Breast epithelium (tissue), 4 donors: ENCODE measurements at regions not wholly inside any gene's neighbourhood (a gene's known extent, or its start where the extent isn't known, plus 50 kb on each side); places are given as distances from the start of the nearest gene placed in this dataset.
A peak's percentile ranks its signal among the peaks of the same experiment; 100 is the strongest.

ENCODE experiments used
- DNase-seq, 2 donors: peaks; one replicate each; pipeline ENCODE4 v3.0.0-alpha.2; 2019; ENCODE audit warnings: low spot score in 2 of 2
- H3K27ac ChIP-seq, 2 donors: fragments of 200-600 bp; sonication (generic) in 1 of 2; one replicate each; pipeline ENCODE4 v1.5.1; 2016 to 2019; ENCODE audit warnings: mild to moderate bottlenecking in 1 of 2
- H3K27me3 ChIP-seq, 2 donors: fragments of 200-600 bp; sonication (generic) in 1 of 2; one replicate each; pipeline versions ENCODE4 v1.5.1 to v1.6.0; 2017 to 2019; ENCODE audit warnings: control low read depth in 1 of 2, mild to moderate bottlenecking in 1 of 2
- H3K36me3 ChIP-seq: fragments of 200-600 bp; one replicate; pipeline ENCODE4 v1.5.1; 2019
- H3K4me1 ChIP-seq, 2 donors: fragments of 200-600 bp; sonication (generic); one replicate each; pipeline ENCODE4 v1.5.1; 2016 to 2019; ENCODE audit warnings: control low read depth in 1 of 2
- H3K4me3 ChIP-seq, 3 donors: fragments of 200-600 bp; sonication (generic); 1 replicate in 2 of 3; 2 replicates in 1 of 3; pipeline ENCODE4 v1.5.1; 2016 to 2019; ENCODE audit warnings: mild to moderate bottlenecking in 3 of 3, moderate library complexity in 2 of 3
- H3K9me3 ChIP-seq, 2 donors: fragments of 200-600 bp; sonication (generic) in 1 of 2; one replicate each; pipeline ENCODE4 v1.5.1; 2016 to 2019; ENCODE audit warnings: control low read depth in 1 of 2
- POLR2A ChIP-seq: fragments of 450-650 bp; IDR thresholded peaks from one replicate; pipeline ENCODE4 v1.6.1; 2016; ENCODE audit warnings: antibody characterized with exemption, mild to moderate bottlenecking, moderate library complexity
- POLR2AphosphoS5 ChIP-seq, 3 donors: sonication (generic); formaldehyde crosslinking; IDR thresholded peaks; one replicate each; pipeline ENCODE4 v1.6.1; 2017; ENCODE audit warnings: antibody characterized with exemption in 3 of 3
- intact Hi-C: fragments of 100-400 bp; cut with DNase I; formaldehyde crosslinking; loops from one replicate; pipeline ENCODE4 v1.15.1; 2023; ENCODE audit warnings: low total_unique reads
- TF ChIP-seq, protein P1 (sequence below), 3 donors: fragments of 450-650 bp; IDR thresholded peaks; one replicate each; pipeline ENCODE4 v1.5.1; 2016 to 2017; ENCODE audit warnings: antibody characterized with exemption in 3 of 3, mild to moderate bottlenecking in 3 of 3, moderate library complexity in 3 of 3

DNA sequence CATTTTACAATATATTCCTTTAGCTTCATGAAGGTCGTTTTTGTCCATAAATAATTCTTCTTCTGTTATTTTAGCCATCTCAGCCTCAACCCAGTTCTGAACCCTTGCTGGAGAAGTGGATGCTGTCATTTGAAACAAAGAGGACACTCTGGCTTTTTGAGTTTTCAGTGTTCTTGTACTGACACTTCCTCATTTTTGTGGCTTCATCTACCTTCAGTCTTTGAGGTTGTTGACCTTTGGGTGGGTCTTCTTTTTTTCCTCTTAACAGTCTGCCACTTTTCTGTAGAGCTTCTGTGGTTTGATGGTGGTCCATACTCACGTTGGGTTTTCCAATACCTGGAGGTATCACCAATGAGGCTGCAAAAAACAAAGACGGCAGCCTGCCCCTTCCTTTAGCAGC, 650.9 kb downstream of the PDCD6IP start:
- no peak overlapping the region for H3K27ac ChIP-seq
- no peak overlapping the region for H3K4me3 ChIP-seq
- H3K27me3 ChIP-seq, result no peaks in the 10 kb centered on the region
- intact Hi-C loops, result no loop called here
- TF ChIP-seq, protein P1, sequence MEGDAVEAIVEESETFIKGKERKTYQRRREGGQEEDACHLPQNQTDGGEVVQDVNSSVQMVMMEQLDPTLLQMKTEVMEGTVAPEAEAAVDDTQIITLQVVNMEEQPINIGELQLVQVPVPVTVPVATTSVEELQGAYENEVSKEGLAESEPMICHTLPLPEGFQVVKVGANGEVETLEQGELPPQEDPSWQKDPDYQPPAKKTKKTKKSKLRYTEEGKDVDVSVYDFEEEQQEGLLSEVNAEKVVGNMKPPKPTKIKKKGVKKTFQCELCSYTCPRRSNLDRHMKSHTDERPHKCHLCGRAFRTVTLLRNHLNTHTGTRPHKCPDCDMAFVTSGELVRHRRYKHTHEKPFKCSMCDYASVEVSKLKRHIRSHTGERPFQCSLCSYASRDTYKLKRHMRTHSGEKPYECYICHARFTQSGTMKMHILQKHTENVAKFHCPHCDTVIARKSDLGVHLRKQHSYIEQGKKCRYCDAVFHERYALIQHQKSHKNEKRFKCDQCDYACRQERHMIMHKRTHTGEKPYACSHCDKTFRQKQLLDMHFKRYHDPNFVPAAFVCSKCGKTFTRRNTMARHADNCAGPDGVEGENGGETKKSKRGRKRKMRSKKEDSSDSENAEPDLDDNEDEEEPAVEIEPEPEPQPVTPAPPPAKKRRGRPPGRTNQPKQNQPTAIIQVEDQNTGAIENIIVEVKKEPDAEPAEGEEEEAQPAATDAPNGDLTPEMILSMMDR (IDR thresholded peaks at IDR 0.05), result no peak
- TF ChIP-seq POLR2AphosphoS5 (IDR thresholded peaks at IDR 0.05) (no peak), POLR2A (no peak)
- no peaks in the 10 kb centered on the region for H3K4me1 ChIP-seq
- peaks cover 5 to 25% of the 10 kb centered on the region in 2 donors for H3K9me3 ChIP-seq
- DNase-seq, result no peak
- no peaks in the 10 kb centered on the region for H3K36me3 ChIP-seq

DNA sequence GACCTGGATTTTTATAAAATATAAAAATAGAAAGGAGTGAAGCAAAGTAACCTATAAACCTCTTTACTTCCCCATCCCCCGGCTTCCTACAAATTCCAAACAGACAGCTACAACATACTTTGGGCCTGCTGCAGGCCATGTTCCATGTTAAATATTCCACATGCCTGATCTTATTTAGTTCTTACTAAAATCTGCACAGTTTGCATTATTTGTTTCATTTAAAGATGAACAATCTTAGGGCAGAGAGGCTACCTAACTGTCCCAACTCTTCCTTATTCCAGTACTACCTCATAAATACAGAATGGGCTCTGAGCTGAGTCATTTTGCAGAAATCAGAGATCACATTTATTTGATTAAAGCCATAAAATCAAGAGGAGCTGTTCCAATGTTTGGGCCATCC, 665.0 kb downstream of the PDCD6IP start:
- Histone ChIP-seq H3K4me1 (no peaks in the 10 kb centered on the region), H3K36me3 (no peaks in the 10 kb centered on the region), H3K4me3 (no peak overlapping the region), H3K9me3 (peaks cover 5 to 23% of the 10 kb centered on the region in 2 donors), H3K27me3 (no peaks in the 10 kb centered on the region), H3K27ac (no peak overlapping the region)
- TF ChIP-seq, protein P1 (IDR thresholded peaks at IDR 0.05), result no peak
- intact Hi-C loops, result no loop called here
- no peak for DNase-seq

DNA sequence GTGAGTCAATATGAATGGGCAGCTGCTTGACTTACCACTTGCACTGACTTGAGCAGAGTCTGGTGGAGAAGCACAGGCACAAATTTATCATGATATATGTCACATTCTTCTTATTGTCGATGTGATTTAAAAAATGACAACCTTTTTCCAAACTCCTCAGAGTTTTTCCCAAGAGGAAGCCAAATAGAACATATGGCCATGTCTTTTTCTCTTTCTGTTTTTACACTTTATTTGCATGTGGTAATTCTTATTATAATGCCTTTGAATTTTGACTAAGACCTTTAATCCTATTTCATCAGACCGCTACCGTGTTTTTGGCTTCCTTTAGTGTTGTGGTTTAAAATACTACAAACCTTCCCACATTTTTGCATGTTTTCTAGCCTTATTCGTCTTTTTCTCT, 666.2 kb downstream of the PDCD6IP start:
- TF ChIP-seq, protein P1 (IDR thresholded peaks at IDR 0.05), result no peak
- TF ChIP-seq POLR2A (no peak), POLR2AphosphoS5 (IDR thresholded peaks at IDR 0.05) (no peak)

DNA sequence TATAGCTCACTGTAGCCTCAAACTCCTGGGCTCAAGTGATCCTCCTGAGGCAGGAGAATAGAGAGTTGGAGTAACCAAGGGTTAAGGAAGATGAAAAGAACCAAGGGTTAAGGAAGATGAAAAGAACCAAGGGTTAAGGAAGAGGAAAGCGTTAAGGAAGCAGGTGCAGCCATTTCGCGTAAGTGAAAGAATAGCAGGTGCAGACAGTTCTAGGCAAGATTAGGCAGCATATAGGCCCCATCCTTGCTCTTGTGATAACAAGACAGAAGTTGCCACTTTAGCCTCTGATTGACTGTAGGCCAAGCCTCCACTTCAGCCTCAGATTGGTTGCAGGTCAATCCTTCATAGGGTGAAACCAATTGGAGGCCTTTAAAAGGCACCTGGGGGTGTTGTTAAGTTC, 677.4 kb downstream of the PDCD6IP start:
- intact Hi-C loops, result no loop called here
- DNase-seq, result no peak
- Histone ChIP-seq H3K4me3 (no peak overlapping the region), H3K4me1 (no peaks in the 10 kb centered on the region), H3K27me3 (no peaks in the 10 kb centered on the region), H3K36me3 (no peaks in the 10 kb centered on the region), H3K9me3 (no peaks in the 10 kb centered on the region), H3K27ac (no peak overlapping the region)
- TF ChIP-seq, protein P1 (IDR thresholded peaks at IDR 0.05), result no peak
- TF ChIP-seq POLR2AphosphoS5 (IDR thresholded peaks at IDR 0.05) (no peak), POLR2A (no peak)

More for the DNA sequence above, 666.2 kb downstream of the PDCD6IP start:
- Histone ChIP-seq H3K27ac (no peak overlapping the region), H3K36me3 (no peaks in the 10 kb centered on the region), H3K27me3 (no peaks in the 10 kb centered on the region), H3K4me3 (no peak overlapping the region), H3K9me3 (peaks cover 5 to 13% of the 10 kb centered on the region in 2 donors), H3K4me1 (no peaks in the 10 kb centered on the region)
- DNase-seq, result no peak
- intact Hi-C loops, result no loop called here

DNA sequence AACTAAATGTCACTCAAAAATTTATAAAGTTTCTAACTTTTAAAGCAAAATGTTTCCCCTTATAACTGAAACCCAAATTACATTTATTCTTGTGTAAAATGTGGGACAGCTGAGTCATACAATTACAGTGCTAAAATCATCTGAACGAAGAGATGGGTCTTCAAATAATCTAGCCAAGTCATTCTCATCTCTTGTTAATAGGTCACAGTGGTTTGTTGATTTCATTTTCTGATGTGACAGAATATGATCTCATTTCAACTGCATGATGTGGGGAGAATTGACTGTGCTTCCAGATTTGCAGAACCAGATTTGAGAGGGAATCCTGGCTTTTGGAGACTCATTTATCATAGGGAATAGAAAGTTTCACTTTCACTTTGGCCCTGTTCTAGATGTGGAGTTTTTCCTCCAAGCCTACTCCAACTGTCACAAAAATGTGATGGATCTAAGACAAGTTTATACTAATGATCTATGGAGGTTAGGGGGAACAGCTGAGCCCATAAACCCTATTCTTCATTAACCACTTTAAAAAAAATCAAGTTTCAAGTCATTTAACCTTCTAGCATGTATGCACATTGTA, 685.0 kb downstream of the PDCD6IP start:
- DNase-seq, result no peak
- intact Hi-C loops, result no loop called here
- H3K4me3 ChIP-seq, result peak overlapping the region in 1 of 3 donors; percentile 45
- H3K4me1 ChIP-seq, result no peaks in the 10 kb centered on the region
- no peak for TF ChIP-seq POLR2AphosphoS5 (IDR thresholded peaks at IDR 0.05)
- TF ChIP-seq POLR2A, result no peak
- TF ChIP-seq, protein P1 (IDR thresholded peaks at IDR 0.05), result no peak
- H3K27ac ChIP-seq, result no peak overlapping the region
- H3K36me3 ChIP-seq, result no peaks in the 10 kb centered on the region
- no peaks in the 10 kb centered on the region for H3K27me3 ChIP-seq
- no peaks in the 10 kb centered on the region for H3K9me3 ChIP-seq
